ENCODE measurements at regions not wholly inside any gene's neighbourhood (a gene's known extent, or its start where the extent isn't known, plus 50 kb on each side); places are given as distances from the start of the nearest gene placed in this dataset.

DNA sequence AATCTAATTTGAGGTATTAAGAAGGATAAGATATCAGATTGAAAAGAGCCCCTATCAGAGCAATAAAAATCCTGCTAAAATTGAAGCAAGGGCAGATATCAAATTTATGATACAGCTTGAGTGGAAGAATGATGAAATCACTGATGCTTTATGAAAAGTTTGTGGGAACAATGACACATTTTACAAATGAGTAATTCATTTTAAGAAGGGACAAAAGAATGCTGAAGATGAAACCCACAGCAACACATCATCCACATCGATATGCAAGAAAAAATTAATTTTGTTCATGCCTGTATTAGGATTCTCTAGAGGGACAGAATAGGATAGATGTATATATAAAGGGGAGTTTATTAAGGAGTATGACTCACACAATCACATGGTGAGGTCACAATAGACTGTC is 355.6 kb upstream of the GYPC start:
- H3K4me1 Mint-ChIP-seq, result no peaks in the 10 kb centered on the region
- ATAC-seq, result no peak
- H3K4me3 Mint-ChIP-seq, result no peak overlapping the region
- no peak for DNase-seq (ENCODE audit: low spot score)
- ChIA-PET CTCF (no interaction called here), POLR2A (no interaction called here)
- peaks cover 43% of the 10 kb centered on the region for H3K36me3 Mint-ChIP-seq
- TF ChIP-seq GTF2I (CRISPR knock-in tag; conservative IDR thresholded peaks at IDR 0.05), result no peak
- no peak overlapping the region for H3K27ac Mint-ChIP-seq
- peaks cover 9% of the 10 kb centered on the region for H3K27me3 Mint-ChIP-seq (ENCODE audit: low read depth)
- H3K9me3 Mint-ChIP-seq, result peaks cover 70% of the 10 kb centered on the region

DNA sequence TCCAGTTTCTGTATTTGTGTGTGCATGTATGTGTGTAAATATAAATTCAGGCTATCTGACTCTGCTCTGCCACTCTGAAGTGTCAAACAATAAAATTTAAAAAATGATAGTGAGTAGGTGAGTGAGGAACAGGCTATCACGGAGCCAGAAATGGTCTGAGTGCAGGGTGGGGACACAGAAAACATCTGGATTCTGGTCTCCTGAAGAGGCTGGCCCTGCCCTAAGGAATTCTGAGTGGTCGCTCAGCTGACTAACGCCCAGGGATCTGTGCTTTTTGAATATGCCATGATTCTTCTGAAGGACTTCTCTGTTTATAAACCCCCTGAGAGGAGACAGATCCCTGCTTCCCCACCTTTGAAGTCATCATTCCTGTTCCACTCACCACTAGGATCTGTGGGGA is 353.9 kb upstream of the GYPC start:
- Mint-ChIP-seq H3K4me3 (no peak overlapping the region), H3K27me3 (ENCODE audit: low read depth) (peaks cover 9% of the 10 kb centered on the region), H3K4me1 (0 out of 2 replicates have a peak, but pooled peaks cover 2% of the 10 kb centered on the region), H3K36me3 (peaks cover 46% of the 10 kb centered on the region), H3K27ac (no peak overlapping the region), H3K9me3 (peaks cover 64% of the 10 kb centered on the region)
- DNase-seq (ENCODE audit: low spot score) (no peak), ATAC-seq (no peak)
- CTCF ChIA-PET, result no interaction called here
- POLR2A ChIA-PET, result no interaction called here
- no peak for TF ChIP-seq GABPB1 (CRISPR knock-in tag; IDR thresholded peaks at IDR 0.05)
- TF ChIP-seq, protein P1, sequence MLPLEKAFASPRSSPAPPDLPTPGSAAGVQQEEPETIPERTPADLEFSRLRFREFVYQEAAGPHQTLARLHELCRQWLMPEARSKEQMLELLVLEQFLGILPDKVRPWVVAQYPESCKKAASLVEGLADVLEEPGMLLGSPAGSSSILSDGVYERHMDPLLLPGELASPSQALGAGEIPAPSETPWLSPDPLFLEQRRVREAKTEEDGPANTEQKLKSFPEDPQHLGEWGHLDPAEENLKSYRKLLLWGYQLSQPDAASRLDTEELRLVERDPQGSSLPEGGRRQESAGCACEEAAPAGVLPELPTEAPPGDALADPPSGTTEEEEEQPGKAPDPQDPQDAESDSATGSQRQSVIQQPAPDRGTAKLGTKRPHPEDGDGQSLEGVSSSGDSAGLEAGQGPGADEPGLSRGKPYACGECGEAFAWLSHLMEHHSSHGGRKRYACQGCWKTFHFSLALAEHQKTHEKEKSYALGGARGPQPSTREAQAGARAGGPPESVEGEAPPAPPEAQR (CRISPR knock-in tag; IDR thresholded peaks at IDR 0.05), result no peak
- TF ChIP-seq FOXP1 (CRISPR knock-in tag; IDR thresholded peaks at IDR 0.05; ENCODE audit: borderline replicate concordance), result no peak
- TF ChIP-seq OVOL2 (CRISPR knock-in tag; IDR thresholded peaks at IDR 0.05; ENCODE audit: borderline replicate concordance), result no peak
- TF ChIP-seq ZNF317 (CRISPR knock-in tag; IDR thresholded peaks at IDR 0.05; ENCODE audit: borderline replicate concordance, low read depth), result no peak
- no peak for TF ChIP-seq NR2C2 (CRISPR knock-in tag; IDR thresholded peaks at IDR 0.05)

DNA sequence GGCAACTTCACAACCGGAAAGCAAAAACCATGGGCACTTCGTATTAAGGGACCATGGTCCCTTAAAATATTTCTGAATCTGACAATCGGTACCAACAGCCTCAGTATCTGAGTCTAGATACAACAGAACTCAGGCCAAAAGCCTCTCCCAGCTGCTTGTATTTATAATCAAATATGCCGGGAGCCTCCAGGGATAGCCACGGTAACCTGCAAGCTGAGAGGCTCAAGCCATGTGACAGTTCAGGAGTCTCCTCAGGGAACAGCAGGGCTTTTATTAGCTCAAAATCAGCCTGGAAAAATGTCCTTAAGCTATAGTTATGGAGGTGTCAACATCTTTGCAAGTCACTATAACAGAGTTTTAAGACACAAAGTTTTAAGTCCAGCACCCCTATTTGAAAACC is 352.8 kb upstream of the GYPC start:
- Mint-ChIP-seq H3K27ac (no peak overlapping the region), H3K9me3 (peaks cover 55% of the 10 kb centered on the region), H3K4me1 (0 out of 2 replicates have a peak, but pooled peaks cover 2% of the 10 kb centered on the region), H3K27me3 (ENCODE audit: low read depth) (peaks cover 9% of the 10 kb centered on the region), H3K36me3 (peaks cover 42% of the 10 kb centered on the region), H3K4me3 (no peak overlapping the region)
- TF ChIP-seq, protein P2, sequence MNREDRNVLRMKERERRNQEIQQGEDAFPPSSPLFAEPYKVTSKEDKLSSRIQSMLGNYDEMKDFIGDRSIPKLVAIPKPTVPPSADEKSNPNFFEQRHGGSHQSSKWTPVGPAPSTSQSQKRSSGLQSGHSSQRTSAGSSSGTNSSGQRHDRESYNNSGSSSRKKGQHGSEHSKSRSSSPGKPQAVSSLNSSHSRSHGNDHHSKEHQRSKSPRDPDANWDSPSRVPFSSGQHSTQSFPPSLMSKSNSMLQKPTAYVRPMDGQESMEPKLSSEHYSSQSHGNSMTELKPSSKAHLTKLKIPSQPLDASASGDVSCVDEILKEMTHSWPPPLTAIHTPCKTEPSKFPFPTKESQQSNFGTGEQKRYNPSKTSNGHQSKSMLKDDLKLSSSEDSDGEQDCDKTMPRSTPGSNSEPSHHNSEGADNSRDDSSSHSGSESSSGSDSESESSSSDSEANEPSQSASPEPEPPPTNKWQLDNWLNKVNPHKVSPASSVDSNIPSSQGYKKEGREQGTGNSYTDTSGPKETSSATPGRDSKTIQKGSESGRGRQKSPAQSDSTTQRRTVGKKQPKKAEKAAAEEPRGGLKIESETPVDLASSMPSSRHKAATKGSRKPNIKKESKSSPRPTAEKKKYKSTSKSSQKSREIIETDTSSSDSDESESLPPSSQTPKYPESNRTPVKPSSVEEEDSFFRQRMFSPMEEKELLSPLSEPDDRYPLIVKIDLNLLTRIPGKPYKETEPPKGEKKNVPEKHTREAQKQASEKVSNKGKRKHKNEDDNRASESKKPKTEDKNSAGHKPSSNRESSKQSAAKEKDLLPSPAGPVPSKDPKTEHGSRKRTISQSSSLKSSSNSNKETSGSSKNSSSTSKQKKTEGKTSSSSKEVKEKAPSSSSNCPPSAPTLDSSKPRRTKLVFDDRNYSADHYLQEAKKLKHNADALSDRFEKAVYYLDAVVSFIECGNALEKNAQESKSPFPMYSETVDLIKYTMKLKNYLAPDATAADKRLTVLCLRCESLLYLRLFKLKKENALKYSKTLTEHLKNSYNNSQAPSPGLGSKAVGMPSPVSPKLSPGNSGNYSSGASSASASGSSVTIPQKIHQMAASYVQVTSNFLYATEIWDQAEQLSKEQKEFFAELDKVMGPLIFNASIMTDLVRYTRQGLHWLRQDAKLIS (CRISPR knock-in tag; IDR thresholded peaks at IDR 0.05; ENCODE audit: borderline replicate concordance), result no peak
- TF ChIP-seq, protein P3, sequence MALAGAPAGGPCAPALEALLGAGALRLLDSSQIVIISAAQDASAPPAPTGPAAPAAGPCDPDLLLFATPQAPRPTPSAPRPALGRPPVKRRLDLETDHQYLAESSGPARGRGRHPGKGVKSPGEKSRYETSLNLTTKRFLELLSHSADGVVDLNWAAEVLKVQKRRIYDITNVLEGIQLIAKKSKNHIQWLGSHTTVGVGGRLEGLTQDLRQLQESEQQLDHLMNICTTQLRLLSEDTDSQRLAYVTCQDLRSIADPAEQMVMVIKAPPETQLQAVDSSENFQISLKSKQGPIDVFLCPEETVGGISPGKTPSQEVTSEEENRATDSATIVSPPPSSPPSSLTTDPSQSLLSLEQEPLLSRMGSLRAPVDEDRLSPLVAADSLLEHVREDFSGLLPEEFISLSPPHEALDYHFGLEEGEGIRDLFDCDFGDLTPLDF (CRISPR knock-in tag; IDR thresholded peaks at IDR 0.05), result no peak
- TF ChIP-seq RELA (CRISPR knock-in tag; IDR thresholded peaks at IDR 0.05; ENCODE audit: borderline replicate concordance), result no peak
- TF ChIP-seq GABPB1 (CRISPR knock-in tag; IDR thresholded peaks at IDR 0.05), result no peak
- no peak for TF ChIP-seq SOX15 (CRISPR knock-in tag; IDR thresholded peaks at IDR 0.05)
- no peak for TF ChIP-seq MXD4 (CRISPR knock-in tag; IDR thresholded peaks at IDR 0.05; ENCODE audit: borderline replicate concordance)
- TF ChIP-seq EMX1 (CRISPR knock-in tag; IDR thresholded peaks at IDR 0.05), result no peak
- no peak for TF ChIP-seq TP53 (CRISPR knock-in tag; IDR thresholded peaks at IDR 0.05)
- TF ChIP-seq, protein P4, sequence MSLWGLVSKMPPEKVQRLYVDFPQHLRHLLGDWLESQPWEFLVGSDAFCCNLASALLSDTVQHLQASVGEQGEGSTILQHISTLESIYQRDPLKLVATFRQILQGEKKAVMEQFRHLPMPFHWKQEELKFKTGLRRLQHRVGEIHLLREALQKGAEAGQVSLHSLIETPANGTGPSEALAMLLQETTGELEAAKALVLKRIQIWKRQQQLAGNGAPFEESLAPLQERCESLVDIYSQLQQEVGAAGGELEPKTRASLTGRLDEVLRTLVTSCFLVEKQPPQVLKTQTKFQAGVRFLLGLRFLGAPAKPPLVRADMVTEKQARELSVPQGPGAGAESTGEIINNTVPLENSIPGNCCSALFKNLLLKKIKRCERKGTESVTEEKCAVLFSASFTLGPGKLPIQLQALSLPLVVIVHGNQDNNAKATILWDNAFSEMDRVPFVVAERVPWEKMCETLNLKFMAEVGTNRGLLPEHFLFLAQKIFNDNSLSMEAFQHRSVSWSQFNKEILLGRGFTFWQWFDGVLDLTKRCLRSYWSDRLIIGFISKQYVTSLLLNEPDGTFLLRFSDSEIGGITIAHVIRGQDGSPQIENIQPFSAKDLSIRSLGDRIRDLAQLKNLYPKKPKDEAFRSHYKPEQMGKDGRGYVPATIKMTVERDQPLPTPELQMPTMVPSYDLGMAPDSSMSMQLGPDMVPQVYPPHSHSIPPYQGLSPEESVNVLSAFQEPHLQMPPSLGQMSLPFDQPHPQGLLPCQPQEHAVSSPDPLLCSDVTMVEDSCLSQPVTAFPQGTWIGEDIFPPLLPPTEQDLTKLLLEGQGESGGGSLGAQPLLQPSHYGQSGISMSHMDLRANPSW (CRISPR knock-in tag; conservative IDR thresholded peaks at IDR 0.05; ENCODE audit: low read depth), result no peak
- TF ChIP-seq, protein P5, sequence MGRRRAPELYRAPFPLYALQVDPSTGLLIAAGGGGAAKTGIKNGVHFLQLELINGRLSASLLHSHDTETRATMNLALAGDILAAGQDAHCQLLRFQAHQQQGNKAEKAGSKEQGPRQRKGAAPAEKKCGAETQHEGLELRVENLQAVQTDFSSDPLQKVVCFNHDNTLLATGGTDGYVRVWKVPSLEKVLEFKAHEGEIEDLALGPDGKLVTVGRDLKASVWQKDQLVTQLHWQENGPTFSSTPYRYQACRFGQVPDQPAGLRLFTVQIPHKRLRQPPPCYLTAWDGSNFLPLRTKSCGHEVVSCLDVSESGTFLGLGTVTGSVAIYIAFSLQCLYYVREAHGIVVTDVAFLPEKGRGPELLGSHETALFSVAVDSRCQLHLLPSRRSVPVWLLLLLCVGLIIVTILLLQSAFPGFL (CRISPR knock-in tag; IDR thresholded peaks at IDR 0.05; ENCODE audit: borderline replicate concordance), result no peak
- no peak for TF ChIP-seq CBFB (CRISPR knock-in tag; IDR thresholded peaks at IDR 0.05; ENCODE audit: low read depth)
- no peak for TF ChIP-seq TEAD4 (CRISPR knock-in tag; IDR thresholded peaks at IDR 0.05)
- TF ChIP-seq, protein P6, sequence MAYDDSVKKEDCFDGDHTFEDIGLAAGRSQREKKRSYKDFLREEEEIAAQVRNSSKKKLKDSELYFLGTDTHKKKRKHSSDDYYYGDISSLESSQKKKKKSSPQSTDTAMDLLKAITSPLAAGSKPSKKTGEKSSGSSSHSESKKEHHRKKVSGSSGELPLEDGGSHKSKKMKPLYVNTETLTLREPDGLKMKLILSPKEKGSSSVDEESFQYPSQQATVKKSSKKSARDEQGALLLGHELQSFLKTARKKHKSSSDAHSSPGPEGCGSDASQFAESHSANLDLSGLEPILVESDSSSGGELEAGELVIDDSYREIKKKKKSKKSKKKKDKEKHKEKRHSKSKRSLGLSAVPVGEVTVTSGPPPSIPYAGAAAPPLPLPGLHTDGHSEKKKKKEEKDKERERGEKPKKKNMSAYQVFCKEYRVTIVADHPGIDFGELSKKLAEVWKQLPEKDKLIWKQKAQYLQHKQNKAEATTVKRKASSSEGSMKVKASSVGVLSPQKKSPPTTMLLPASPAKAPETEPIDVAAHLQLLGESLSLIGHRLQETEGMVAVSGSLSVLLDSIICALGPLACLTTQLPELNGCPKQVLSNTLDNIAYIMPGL (CRISPR knock-in tag; IDR thresholded peaks at IDR 0.05), result no peak
- TF ChIP-seq CREM (CRISPR knock-in tag; IDR thresholded peaks at IDR 0.05), result no peak
- TF ChIP-seq ZNF138 (CRISPR knock-in tag; conservative IDR thresholded peaks at IDR 0.05), result no peak
- no peak for TF ChIP-seq TCF7 (CRISPR knock-in tag; IDR thresholded peaks at IDR 0.05; ENCODE audit: low read depth)
- DNase-seq (ENCODE audit: low spot score) (no peak), ATAC-seq (no peak)
- ChIA-PET POLR2A (no interaction called here), CTCF (no interaction called here)

Measured in WTC11 (cell line).